Nephron progenitor cell (in vitro differentiated cells): ENCODE measurements at regions not wholly inside any gene's neighbourhood (a gene's known extent, or its start where the extent isn't known, plus 50 kb on each side); places are given as distances from the start of the nearest gene placed in this dataset.
"Not testable (repeated sequence)": the region's sequence is repeated elsewhere in the genome, so short reads cannot be mapped to it uniquely, and the experiment has no call there.

Source experiments
- DNase-seq: peaks from one replicate; pipeline ENCODE4 v3.0.0; 2021
- H3K27ac Mint-ChIP-seq: 2 replicates; pipeline ENCODE4 v1.8.0; 2021; ENCODE audit warnings: mild to moderate bottlenecking, moderate library complexity, mixed read lengths
- H3K27me3 Mint-ChIP-seq: 2 replicates; pipeline ENCODE4 v1.8.0; 2021; ENCODE audit warnings: mild to moderate bottlenecking, low read depth, mixed read lengths; ENCODE audit not compliant: poor library complexity
- H3K36me3 Mint-ChIP-seq: 2 replicates; pipeline ENCODE4 v1.8.0; 2021; ENCODE audit warnings: low read depth, mixed read lengths
- H3K4me1 Mint-ChIP-seq: 2 replicates; pipeline ENCODE4 v1.8.0; 2021; ENCODE audit warnings: mixed read lengths
- H3K4me3 Mint-ChIP-seq: 2 replicates; pipeline ENCODE4 v1.8.0; 2021; ENCODE audit warnings: mild to moderate bottlenecking, moderate library complexity, mixed read lengths
- H3K9me3 Mint-ChIP-seq: 2 replicates; pipeline ENCODE4 v1.8.0; 2021; ENCODE audit warnings: mild to moderate bottlenecking, moderate library complexity, mixed read lengths
- CTCF ChIP-seq: fragments of 200-600 bp; sonication (generic); IDR thresholded peaks from 2 replicates; pipeline ENCODE4 v1.5.0; 2021; ENCODE audit warnings: antibody characterized with exemption

DNA sequence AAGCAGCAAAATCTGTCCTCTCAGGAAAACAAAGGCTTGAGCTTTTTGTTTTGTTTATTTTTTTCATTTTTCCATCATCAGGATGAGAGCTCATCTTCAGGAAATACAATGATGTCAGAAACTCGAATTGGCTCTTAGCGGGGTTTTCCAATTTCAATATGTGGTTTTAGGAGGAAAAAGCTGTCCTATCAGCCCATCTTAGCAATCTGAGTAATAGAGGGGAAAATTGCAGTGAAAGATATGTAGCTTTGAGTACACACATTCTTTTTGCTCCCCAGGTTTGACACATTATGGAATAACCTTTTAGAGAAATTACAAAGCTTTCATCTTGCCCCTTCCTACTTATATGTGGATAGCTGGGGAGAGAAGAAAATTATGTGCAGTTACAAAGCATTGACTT lies 113.6 kb upstream of the MYO3A start:
- Mint-ChIP-seq H3K9me3 (no peaks in the 10 kb centered on the region), H3K27ac (no peak overlapping the region), H3K4me3 (no peak overlapping the region), H3K36me3 (no peaks in the 10 kb centered on the region), H3K4me1 (peaks cover 6% of the 10 kb centered on the region), H3K27me3 (peaks cover 8% of the 10 kb centered on the region)
- DNase-seq: no peak
- no peak for TF ChIP-seq CTCF

- Mint-ChIP-seq H3K4me3 (no peak overlapping the region), H3K36me3 (no peaks in the 10 kb centered on the region), H3K27ac (no peak overlapping the region), H3K9me3 (no peaks in the 10 kb centered on the region), H3K4me1 (peaks cover 6% of the 10 kb centered on the region), H3K27me3 (peaks cover 8% of the 10 kb centered on the region)
- DNase-seq: no peak
- TF ChIP-seq CTCF: no peak
Measured at GRCh38 chr10:25820874-25821273, 113.2 kb upstream of the MYO3A start.

- no peak for DNase-seq
- no peak for TF ChIP-seq CTCF
- Mint-ChIP-seq H3K9me3 (no peaks in the 10 kb centered on the region), H3K27ac (no peak overlapping the region), H3K4me3 (no peak overlapping the region), H3K36me3 (no peaks in the 10 kb centered on the region), H3K4me1 (no peaks in the 10 kb centered on the region), H3K27me3 (peaks cover 3% of the 10 kb centered on the region)
Measured at GRCh38 chr10:25824050-25824449, 110.0 kb upstream of the MYO3A start.

- no peaks in the 10 kb centered on the region for H3K36me3 Mint-ChIP-seq
- no peak for TF ChIP-seq CTCF
Measured at GRCh38 chr10:25828475-25828874, 105.6 kb upstream of the MYO3A start.

GRCh38 chr10:25831080-25831479 lies 102.9 kb upstream of the MYO3A start:
- no peak for TF ChIP-seq CTCF
- Mint-ChIP-seq H3K27me3 (no peaks in the 10 kb centered on the region), H3K27ac (no peak overlapping the region), H3K9me3 (no peaks in the 10 kb centered on the region), H3K4me3 (no peak overlapping the region), H3K4me1 (no peaks in the 10 kb centered on the region), H3K36me3 (no peaks in the 10 kb centered on the region)
- no peak for DNase-seq

More at GRCh38 chr10:25828475-25828874, 105.6 kb upstream of the MYO3A start:
- H3K27me3 Mint-ChIP-seq: no peaks in the 10 kb centered on the region
- H3K4me3 Mint-ChIP-seq: no peak overlapping the region
- H3K4me1 Mint-ChIP-seq: no peaks in the 10 kb centered on the region
- no peak for DNase-seq
- no peaks in the 10 kb centered on the region for H3K9me3 Mint-ChIP-seq
- no peak overlapping the region for H3K27ac Mint-ChIP-seq

DNA sequence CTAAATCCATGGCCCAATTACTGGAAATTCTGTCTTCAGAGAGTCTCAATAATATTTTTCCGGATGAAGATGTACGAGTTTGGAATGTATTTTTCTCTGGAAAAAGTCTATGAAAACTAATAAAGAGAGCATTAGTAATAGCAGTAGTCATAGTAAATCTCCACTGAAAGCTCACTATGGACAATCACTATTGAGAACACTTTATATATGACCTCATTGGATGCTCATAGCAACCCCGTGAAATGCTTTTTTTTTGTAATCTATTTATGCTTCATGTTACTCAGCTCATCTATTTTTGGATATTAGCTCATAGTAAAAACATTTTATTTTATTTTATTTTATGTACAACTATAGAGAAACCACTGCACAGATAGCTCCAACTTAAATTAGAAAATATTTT lies 94.3 kb upstream of the MYO3A start:
- Mint-ChIP-seq H3K27me3 (peaks cover 8% of the 10 kb centered on the region), H3K4me3 (no peak overlapping the region), H3K9me3 (no peaks in the 10 kb centered on the region), H3K4me1 (no peaks in the 10 kb centered on the region), H3K27ac (no peak overlapping the region), H3K36me3 (no peaks in the 10 kb centered on the region)
- no peak for TF ChIP-seq CTCF
- no peak for DNase-seq

- not testable (repeated sequence) for H3K4me1 Mint-ChIP-seq, H3K27ac Mint-ChIP-seq, H3K27me3 Mint-ChIP-seq, DNase-seq, H3K9me3 Mint-ChIP-seq, H3K4me3 Mint-ChIP-seq, H3K36me3 Mint-ChIP-seq
Measured at GRCh38 chr10:25840875-25841274, 93.2 kb upstream of the MYO3A start.
